HG02798 (cell line): ENCODE measurements at regions not wholly inside any gene's neighbourhood (a gene's known extent, or its start where the extent isn't known, plus 50 kb on each side); places are given as distances from the start of the nearest gene placed in this dataset.
A peak's percentile ranks its signal among the peaks of the same experiment; 100 is the strongest.

ENCODE experiments used
- ATAC-seq: cut with Tn5 transposase; IDR thresholded peaks from one replicate; pipeline ENCODE4 v1.9.1; 2021; ENCODE audit warnings: mild to moderate bottlenecking; ENCODE audit not compliant: unreplicated experiment, poor library complexity

DNA sequence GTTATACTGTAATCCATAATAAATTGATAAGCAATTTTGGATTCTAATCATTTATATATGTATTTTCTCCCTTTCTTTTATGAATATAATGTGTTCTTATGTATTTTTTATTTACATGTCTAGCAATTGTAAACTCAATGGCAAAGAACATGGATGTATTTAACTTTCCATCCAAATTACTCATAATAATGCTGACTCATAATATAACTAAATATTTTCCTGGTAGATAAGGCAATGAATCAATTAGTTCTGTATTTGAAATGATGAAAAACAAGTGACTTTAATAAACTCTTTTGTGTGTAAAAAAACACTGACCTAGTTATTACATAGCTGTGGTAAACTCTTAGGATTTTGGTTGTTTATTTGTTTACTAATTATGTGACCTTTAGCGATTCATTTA lies 211.2 kb downstream of the DTHD1 start:
- ATAC-seq: no peak

GRCh38 chr4:36493251-36493650 lies 211.8 kb downstream of the DTHD1 start:
- no peak for ATAC-seq

DNA sequence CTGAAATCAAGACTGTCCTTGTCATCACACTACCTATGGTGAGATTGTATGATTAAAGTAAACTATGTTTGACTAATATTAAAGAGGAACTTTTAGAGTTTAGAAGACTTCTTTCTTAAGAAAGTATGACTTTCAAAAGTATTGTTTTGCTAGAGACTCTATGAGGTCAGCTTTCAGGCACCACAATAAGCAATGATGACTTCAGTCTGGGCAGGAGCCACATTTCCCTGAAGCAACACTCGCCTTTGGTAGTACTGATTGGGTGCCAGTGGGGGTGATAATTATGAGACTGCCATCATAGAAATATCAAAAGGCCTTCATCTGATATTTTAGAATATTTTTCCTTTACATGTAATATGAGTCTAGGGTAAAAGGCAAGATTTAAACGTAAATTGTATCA lies 212.6 kb downstream of the DTHD1 start:
- ATAC-seq: no peak

- no peak for ATAC-seq
Measured at GRCh38 chr4:36494747-36495146, 213.3 kb downstream of the DTHD1 start.

DNA sequence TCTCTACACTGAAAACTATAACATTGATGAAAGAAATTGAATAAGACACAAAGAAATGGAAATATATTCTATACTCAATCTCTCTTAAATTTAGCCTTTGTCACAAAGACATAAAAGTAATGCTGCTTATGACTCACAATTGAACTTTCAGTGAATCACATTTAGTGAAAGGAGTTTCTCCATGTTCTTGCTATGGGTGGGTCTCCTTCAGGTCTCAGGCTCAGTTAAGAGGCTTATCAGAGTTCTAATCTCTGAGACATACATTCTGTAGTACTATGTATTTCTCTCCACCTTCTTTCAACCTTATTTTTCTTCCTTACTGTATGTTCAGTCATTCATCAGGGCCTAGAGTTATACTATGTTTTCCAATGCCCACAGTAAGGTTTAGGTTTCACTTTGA lies 220.9 kb downstream of the DTHD1 start:
- no peak for ATAC-seq

- no peak for ATAC-seq
Measured at GRCh38 chr4:36508394-36508793, 227.0 kb downstream of the DTHD1 start.

DNA sequence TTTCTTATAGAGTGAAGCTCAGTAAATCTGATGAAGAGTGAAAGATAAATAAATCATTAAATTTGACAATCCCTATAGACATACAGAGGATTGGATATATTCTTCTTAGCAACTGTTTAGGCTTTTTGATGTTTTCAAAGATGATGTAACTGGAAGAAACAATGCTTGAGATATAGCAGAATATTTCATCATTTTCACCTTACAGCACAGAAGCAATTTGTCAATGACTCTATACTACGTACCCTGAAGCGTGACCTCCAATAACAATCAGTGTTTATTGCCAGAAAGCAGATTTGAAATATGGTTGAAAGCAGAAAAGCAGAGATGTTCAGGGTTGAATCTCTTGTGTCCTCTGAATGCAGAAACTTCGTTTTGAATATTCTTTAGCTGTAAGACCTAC lies 228.4 kb downstream of the DTHD1 start:
- ATAC-seq: no peak

GRCh38 chr4:36511785-36512184 lies 230.4 kb downstream of the DTHD1 start:
- ATAC-seq: no peak

DNA sequence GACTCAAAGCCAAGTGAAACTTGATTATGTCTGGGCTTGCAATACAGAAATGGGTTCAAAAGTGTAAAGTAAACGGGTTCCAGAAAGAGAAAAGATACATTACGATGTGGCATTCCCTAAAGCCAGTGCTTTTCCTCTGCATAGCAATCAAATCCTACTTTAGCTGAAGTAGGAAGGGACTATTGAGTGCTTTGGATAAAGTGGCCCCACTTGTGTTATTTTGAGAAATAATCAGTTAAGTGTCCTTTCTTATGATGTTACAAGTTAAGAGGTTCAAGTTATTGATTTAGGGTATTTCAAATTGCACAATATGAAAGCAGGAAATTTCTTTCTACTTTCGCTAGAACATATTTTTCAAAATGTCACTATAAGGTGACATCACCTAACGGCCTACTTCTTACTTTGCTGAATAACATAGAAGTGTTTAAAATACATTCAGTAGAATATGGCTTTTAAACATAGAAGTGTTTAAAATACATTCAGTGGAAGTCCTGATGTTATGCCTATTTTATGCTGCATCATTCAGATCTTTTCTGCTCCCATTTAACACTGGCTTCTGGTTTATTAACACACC lies 235.2 kb downstream of the DTHD1 start:
- no peak for ATAC-seq

DNA sequence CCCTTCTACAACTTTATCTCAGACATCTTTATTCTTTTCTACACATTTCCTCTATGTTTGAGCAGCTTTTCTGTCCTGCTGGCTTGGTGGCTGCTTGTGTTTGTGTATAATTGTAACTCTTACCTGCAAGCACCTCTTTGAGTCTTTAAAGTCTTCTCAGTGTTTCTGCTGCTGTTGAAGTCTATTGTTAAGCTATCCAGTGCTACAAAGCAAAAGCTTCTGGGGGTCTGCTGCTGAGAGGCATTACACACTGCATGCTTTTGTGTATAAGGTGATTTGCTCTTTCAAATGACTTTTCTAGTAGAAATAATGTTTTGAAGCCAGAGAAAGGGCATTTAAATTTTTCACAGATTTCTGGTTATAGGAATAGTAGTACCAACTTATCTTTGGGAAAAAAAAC lies 241.8 kb downstream of the DTHD1 start:
- ATAC-seq: no peak

DNA sequence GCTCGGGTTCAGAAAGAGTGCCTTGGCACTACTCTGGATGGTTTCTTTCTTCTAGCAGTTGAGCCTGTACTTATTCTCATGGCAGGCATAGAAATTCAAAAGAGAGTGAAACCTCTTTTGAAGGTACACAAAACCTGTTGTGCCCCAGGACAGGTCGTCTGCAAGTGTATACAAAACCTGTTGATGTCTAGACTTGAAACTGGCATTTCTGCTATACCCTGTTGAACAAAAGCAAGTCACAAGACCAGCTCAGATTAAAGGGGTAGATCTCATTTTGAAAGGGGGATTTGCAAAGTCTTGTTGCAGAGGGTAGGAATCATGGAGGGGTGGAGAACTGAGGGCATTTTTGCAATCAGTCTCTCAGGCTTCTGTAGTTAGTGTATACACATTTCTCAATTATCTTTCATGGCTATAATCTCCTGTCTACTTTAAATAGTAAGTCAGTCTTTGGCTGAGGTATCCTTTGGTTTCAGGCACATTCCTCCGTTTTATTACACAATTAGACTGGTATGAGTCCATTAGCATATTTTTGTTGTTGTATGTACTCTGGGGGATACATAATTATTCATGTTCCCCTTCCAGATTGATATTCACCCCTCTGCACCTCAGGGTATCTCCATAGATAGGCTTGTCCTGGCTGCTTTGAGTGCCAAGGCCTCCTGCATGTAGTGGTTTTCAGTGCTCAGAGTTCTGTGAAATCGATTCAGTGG lies 251.4 kb downstream of the DTHD1 start:
- no peak for ATAC-seq

DNA sequence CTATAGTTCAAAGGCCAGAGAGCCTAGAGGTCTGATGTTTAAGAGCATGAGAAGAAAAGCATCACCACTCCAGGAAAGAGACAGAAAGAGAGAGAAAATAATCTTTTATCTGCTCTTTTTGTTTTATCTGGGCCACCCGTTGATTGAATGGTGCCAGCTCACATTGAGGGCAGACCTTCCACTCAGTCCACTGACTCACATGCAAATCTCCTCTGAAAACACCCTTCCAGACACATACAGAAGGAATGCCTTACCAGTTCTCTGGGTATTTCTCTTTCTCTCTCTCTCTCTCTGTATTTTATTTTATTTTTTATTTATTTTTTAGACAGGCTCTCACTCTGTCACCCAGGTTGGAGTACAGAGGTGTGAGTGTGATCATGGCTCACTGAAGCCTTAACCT lies 252.5 kb downstream of the DTHD1 start:
- ATAC-seq: no peak

DNA sequence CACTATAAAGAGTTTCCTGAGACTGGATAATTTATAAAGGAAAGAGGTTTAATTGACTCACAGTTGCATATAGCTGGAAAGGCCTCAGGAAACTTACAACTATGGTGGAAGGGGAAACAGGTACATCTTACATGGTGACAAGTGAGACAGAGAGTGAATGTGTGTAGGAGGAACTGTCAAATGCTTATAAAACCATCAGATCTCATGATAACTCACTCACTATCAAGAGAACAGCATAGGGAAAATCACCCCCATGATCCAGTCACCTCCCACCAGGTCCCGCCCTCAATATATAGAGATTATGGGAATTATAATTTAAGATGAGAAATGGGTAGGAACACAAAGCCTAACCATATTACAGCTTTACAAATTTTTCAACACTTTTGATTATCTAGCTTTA lies 266.0 kb downstream of the DTHD1 start:
- no peak for ATAC-seq

DNA sequence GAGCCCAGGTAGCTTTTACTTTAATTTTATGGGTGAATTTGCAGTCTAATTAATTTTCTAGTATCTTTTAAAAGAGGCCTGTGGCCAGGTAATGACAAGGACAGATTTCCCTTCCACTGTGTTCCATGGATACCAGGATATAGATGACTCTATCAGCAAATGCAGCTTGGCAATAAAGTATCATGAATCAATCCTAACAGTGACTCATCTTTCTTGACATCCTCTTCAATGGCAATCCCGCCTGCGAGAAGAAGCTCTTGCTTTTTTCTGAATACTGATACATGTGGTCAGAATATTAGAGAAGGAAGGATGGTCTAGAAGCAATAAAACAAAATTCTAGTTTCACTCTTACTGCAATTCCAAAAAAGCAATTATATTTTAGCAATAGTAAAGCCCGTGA lies 267.8 kb downstream of the DTHD1 start:
- ATAC-seq: no peak

DNA sequence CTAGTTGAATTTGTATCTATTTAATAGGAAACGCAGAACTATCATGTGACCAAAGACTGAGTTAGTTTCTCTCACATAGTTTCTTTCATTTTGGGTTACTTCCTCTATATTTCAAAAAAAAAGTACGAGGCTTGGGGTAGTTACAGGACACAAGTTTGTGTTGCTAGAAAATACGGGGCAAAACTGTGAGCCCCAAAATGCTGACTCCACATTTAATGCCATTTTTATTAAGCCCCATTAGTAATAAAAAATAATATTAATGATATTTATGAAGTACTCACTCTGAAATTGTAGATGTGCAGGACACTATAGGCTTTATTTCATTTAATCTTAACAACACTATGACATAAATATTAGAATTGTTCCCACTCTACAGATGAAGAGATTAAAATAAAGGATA lies 268.6 kb downstream of the DTHD1 start:
- no peak for ATAC-seq

DNA sequence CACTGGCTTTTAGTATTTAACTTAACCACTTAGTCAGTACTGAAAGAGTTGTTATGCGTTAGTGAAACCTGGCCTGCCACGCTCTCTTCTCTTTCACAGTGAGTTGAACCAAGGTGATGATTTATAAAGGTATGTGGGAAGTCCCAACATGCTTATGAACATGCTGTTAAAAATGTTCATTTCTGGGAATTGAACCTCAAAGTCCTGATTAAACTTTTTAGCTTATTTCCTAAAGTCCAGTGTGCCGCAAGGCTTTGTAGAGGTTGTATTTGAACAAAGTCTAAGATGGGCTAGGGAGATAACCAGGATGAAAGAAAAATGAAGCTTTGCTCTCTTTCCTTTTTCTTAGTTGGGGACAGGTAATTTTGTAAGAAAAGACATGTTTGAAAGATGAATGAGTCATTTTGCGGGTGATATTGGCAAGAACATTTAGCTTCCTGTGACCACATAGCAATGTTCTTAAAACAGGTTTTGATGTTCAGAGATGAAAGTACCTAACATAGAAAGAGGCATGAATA lies 270.3 kb downstream of the DTHD1 start:
- peak; percentile 94 for ATAC-seq

DNA sequence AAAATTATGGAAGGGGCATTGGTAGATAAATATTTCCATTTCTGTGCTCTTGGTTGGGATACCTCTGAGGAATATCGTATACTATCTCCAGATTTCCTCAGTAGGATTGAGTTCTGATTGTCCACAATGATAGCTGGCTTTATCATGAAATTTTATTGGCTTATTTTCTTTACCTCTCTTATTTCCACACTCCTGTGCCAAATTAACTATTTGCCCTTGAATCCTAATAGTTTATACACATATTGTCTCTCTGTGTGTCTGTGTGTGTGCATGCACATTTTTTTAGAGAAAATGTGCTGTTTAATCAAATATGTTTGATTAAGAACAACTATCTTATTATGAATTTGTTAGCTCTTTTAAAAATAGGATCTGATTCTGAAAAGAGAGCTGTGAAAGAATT lies 271.6 kb downstream of the DTHD1 start:
- no peak for ATAC-seq

GRCh38 chr4:36553453-36553852 lies 272.0 kb downstream of the DTHD1 start:
- no peak for ATAC-seq

DNA sequence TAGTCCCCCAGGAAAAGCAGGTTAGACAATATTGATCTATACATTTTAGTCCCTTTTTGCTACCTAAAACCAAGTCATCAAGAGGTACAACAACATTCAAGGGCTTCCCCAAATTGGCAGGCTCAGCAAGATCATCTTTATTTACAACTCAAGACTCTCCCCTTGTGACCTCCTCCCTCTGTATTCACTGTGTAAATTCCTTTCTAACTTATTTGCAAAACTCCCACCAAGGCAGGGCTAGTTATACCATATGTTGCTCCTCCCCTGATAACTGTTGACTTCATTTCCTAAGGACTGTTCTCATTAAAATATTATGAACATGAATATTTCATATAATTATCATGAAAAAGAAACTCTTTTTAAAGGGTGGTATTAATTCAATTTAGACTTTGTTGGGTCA lies 275.6 kb downstream of the DTHD1 start:
- no peak for ATAC-seq

- no peak for ATAC-seq
Measured at GRCh38 chr4:36568575-36568974, 287.2 kb downstream of the DTHD1 start.

DNA sequence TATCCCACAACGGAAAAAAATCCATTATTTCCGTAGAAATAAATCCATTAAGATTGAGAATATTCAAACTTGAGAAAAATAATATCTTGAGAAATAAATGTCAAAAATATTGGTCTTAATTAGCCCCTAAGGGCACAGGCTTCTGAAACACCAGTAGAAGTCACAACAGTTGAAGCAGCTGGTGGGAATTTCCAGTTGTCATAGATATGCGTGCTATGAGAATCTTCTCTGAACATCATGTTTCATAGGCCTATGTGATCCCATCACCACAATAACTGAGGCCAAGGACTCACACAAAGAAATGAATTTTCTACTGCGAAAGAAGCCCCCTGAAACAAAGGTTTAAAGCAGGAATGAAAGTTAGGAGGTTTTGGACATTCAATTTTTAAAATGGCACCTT lies 292.0 kb downstream of the DTHD1 start:
- ATAC-seq: no peak

DNA sequence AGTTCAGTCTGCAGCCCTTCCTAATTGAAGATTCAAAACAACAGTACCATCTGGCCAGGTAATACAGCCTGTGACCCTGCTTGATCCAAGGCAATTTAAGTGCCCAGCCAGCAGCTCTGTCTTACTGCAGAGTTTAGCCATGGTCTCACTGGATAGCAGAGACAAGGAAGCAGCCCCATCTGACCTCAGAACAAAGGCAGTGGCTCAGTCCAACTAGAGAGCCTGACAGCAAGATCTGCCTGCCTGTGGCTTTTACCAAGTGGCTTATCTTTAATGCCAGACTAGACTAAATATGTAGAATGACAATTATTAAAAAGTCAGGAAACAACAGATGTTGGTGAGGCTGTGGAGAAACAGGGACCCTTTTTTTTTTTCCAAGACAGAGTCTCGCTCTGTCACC lies 293.4 kb downstream of the DTHD1 start:
- no peak for ATAC-seq
